ENCODE measurements at regions not wholly inside any gene's neighbourhood (a gene's known extent, or its start where the extent isn't known, plus 50 kb on each side); places are given as distances from the start of the nearest gene placed in this dataset.

- TF ChIP-seq CTCF (IDR thresholded peaks at IDR 0.05; ENCODE audit: unreplicated experiment), result no peak
- DNase-seq (ENCODE audit: low spot score), result no peak
- no peaks in the 10 kb centered on the region for H3K4me1 Mint-ChIP-seq (ENCODE audit: unreplicated experiment)
- H3K36me3 Mint-ChIP-seq (ENCODE audit: low read depth, unreplicated experiment), result no peaks in the 10 kb centered on the region
- H3K9me3 Mint-ChIP-seq (ENCODE audit: unreplicated experiment), result no peaks in the 10 kb centered on the region
- no peak overlapping the region for H3K27ac Mint-ChIP-seq (ENCODE audit: unreplicated experiment)
- no peaks in the 10 kb centered on the region for H3K27me3 Mint-ChIP-seq (ENCODE audit: unreplicated experiment)
- no peak overlapping the region for H3K4me3 Mint-ChIP-seq (ENCODE audit: unreplicated experiment)
Observed at GRCh38 chr3:22476976-22477375, 726.0 kb upstream of the ZNF385D start.

GRCh38 chr3:22485954-22486353 is 717.2 kb upstream of the UBE2E2 start:
- Mint-ChIP-seq H3K36me3 (ENCODE audit: low read depth, unreplicated experiment) (no peaks in the 10 kb centered on the region), H3K4me3 (ENCODE audit: unreplicated experiment) (no peak overlapping the region), H3K27ac (ENCODE audit: unreplicated experiment) (no peak overlapping the region), H3K4me1 (ENCODE audit: unreplicated experiment) (no peaks in the 10 kb centered on the region), H3K27me3 (ENCODE audit: unreplicated experiment) (peaks cover 1% of the 10 kb centered on the region), H3K9me3 (ENCODE audit: unreplicated experiment) (no peaks in the 10 kb centered on the region)
- no peak for DNase-seq (ENCODE audit: low spot score)
- no peak for TF ChIP-seq CTCF (IDR thresholded peaks at IDR 0.05; ENCODE audit: unreplicated experiment)

GRCh38 chr3:22490747-22491146 is 712.4 kb upstream of the UBE2E2 start:
- Mint-ChIP-seq H3K27me3 (ENCODE audit: unreplicated experiment) (peaks cover 1% of the 10 kb centered on the region), H3K36me3 (ENCODE audit: low read depth, unreplicated experiment) (no peaks in the 10 kb centered on the region), H3K4me1 (ENCODE audit: unreplicated experiment) (no peaks in the 10 kb centered on the region), H3K4me3 (ENCODE audit: unreplicated experiment) (no peak overlapping the region), H3K27ac (ENCODE audit: unreplicated experiment) (no peak overlapping the region), H3K9me3 (ENCODE audit: unreplicated experiment) (no peaks in the 10 kb centered on the region)
- no peak for TF ChIP-seq CTCF (IDR thresholded peaks at IDR 0.05; ENCODE audit: unreplicated experiment)
- no peak for DNase-seq (ENCODE audit: low spot score)

- no peak for DNase-seq (ENCODE audit: low spot score)
- Mint-ChIP-seq H3K27ac (ENCODE audit: unreplicated experiment) (no peak overlapping the region), H3K27me3 (ENCODE audit: unreplicated experiment) (peaks cover 1% of the 10 kb centered on the region), H3K9me3 (ENCODE audit: unreplicated experiment) (no peaks in the 10 kb centered on the region), H3K4me3 (ENCODE audit: unreplicated experiment) (no peak overlapping the region), H3K4me1 (ENCODE audit: unreplicated experiment) (no peaks in the 10 kb centered on the region), H3K36me3 (ENCODE audit: low read depth, unreplicated experiment) (no peaks in the 10 kb centered on the region)
- no peak for TF ChIP-seq CTCF (IDR thresholded peaks at IDR 0.05; ENCODE audit: unreplicated experiment)
Observed at GRCh38 chr3:22491344-22491743, 711.8 kb upstream of the UBE2E2 start.

GRCh38 chr3:22492342-22492741 is 710.8 kb upstream of the UBE2E2 start:
- H3K4me1 Mint-ChIP-seq (ENCODE audit: unreplicated experiment), result no peaks in the 10 kb centered on the region
- H3K9me3 Mint-ChIP-seq (ENCODE audit: unreplicated experiment), result no peaks in the 10 kb centered on the region
- peaks cover 1% of the 10 kb centered on the region for H3K27me3 Mint-ChIP-seq (ENCODE audit: unreplicated experiment)
- no peaks in the 10 kb centered on the region for H3K36me3 Mint-ChIP-seq (ENCODE audit: low read depth, unreplicated experiment)
- no peak overlapping the region for H3K4me3 Mint-ChIP-seq (ENCODE audit: unreplicated experiment)
- H3K27ac Mint-ChIP-seq (ENCODE audit: unreplicated experiment), result no peak overlapping the region
- no peak for TF ChIP-seq CTCF (IDR thresholded peaks at IDR 0.05; ENCODE audit: unreplicated experiment)
- no peak for DNase-seq (ENCODE audit: low spot score)

All from endothelial cell (in vitro differentiated cells).